ENCODE measurements at regions not wholly inside any gene's neighbourhood (a gene's known extent, or its start where the extent isn't known, plus 50 kb on each side); places are given as distances from the start of the nearest gene placed in this dataset.
"Not testable (repeated sequence)": the region's sequence is repeated elsewhere in the genome, so short reads cannot be mapped to it uniquely, and the experiment has no call there.

- H3K36me3 Mint-ChIP-seq (ENCODE audit: insufficient read depth) = no peaks in the 10 kb centered on the region
- DNase-seq = no peak
- H3K9me3 Mint-ChIP-seq = no peaks in the 10 kb centered on the region
- H3K4me3 Mint-ChIP-seq = no peak overlapping the region
- H3K4me1 Mint-ChIP-seq (ENCODE audit: low read depth) = no peaks in the 10 kb centered on the region
- ATAC-seq = no peak
- no peaks in the 10 kb centered on the region for H3K27me3 Mint-ChIP-seq (ENCODE audit: low read depth)
These were observed 204.1 kb upstream of the DDX53 start for GRCh38 chrX:22795671-22796070.

- Mint-ChIP-seq H3K4me3 (no peak overlapping the region), H3K27me3 (ENCODE audit: low read depth) (no peaks in the 10 kb centered on the region), H3K9me3 (no peaks in the 10 kb centered on the region), H3K36me3 (ENCODE audit: insufficient read depth) (no peaks in the 10 kb centered on the region), H3K4me1 (ENCODE audit: low read depth) (no peaks in the 10 kb centered on the region)
- DNase-seq = no peak
- ATAC-seq = no peak
These were observed 199.4 kb upstream of the DDX53 start for GRCh38 chrX:22800360-22800759.

- no peak for DNase-seq
- Mint-ChIP-seq H3K4me3 (no peak overlapping the region), H3K27me3 (ENCODE audit: low read depth) (no peaks in the 10 kb centered on the region), H3K9me3 (peaks cover 3% of the 10 kb centered on the region), H3K4me1 (ENCODE audit: low read depth) (no peaks in the 10 kb centered on the region), H3K36me3 (ENCODE audit: insufficient read depth) (no peaks in the 10 kb centered on the region)
- ATAC-seq = no peak
These were observed 199.0 kb upstream of the DDX53 start for GRCh38 chrX:22800806-22801205.

- Mint-ChIP-seq H3K36me3 (ENCODE audit: insufficient read depth) (no peaks in the 10 kb centered on the region), H3K4me1 (ENCODE audit: low read depth) (no peaks in the 10 kb centered on the region), H3K9me3 (peaks cover 5% of the 10 kb centered on the region), H3K27me3 (ENCODE audit: low read depth) (no peaks in the 10 kb centered on the region), H3K4me3 (no peak overlapping the region)
- DNase-seq (no peak), ATAC-seq (no peak)
These were observed 196.4 kb upstream of the DDX53 start for GRCh38 chrX:22803353-22803752.

DNA sequence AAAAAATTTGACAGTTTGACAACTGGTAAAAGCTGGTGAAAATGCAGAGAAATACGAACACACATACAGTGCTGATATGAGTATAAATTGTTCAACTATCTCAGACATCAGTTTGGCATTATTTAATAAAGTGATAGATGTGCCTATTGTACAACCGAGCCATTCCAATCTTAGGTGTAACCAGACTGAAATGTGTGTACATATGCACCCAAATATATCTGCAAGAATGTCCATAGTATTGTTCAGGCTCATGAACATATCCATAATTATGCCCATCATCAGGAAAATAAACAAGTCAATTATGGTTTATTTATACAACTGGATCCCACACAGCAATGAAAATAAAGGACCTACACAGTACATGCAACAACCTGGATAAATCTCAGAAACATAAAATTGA, 188.9 kb upstream of the DDX53 start:
- no peak for ATAC-seq
- no peaks in the 10 kb centered on the region for H3K36me3 Mint-ChIP-seq (ENCODE audit: insufficient read depth)
- peaks cover 1% of the 10 kb centered on the region for H3K9me3 Mint-ChIP-seq
- H3K4me3 Mint-ChIP-seq = no peak overlapping the region
- H3K4me1 Mint-ChIP-seq (ENCODE audit: low read depth) = no peaks in the 10 kb centered on the region
- DNase-seq = no peak
- no peaks in the 10 kb centered on the region for H3K27me3 Mint-ChIP-seq (ENCODE audit: low read depth)

DNA sequence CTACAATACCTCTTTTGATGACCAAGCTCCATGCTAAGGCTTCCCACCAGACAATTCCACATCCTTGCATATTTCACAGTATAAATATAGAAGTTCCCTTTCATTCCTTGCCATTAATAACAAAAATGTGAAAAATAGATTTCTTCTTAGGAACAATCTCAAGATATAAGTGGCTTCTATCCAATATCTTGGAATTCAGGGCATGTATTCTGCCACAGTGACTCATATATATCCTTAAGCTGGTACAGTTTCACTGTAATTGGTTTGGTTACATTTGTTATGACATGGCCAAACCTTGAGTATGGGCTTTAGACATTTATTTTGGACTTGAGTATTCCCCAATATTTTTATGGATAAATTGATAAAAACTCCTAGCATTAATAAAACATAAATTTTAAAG, 181.7 kb upstream of the DDX53 start:
- ATAC-seq (no peak), DNase-seq (no peak)
- Mint-ChIP-seq H3K27me3 (ENCODE audit: low read depth) (no peaks in the 10 kb centered on the region), H3K4me1 (ENCODE audit: low read depth) (no peaks in the 10 kb centered on the region), H3K36me3 (ENCODE audit: insufficient read depth) (no peaks in the 10 kb centered on the region), H3K9me3 (no peaks in the 10 kb centered on the region), H3K4me3 (no peak overlapping the region)

DNA sequence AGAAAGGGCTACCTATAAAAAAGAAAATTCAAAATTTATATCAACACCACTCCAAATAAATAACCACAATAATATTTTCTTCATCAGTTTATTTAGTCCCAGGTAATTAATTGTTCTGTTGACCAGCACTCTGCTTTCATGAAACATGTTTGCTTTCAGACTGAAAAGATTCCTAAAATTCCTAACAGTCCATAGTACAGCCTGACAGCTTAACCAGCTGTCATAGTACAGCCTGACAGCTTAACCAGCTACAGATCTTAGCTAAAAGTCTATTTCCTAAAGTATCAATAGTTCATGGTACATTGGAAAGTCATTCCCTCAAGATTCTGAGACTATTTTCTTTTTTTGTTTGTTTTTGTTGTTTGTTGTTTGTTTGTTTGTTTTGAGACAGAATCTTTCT, 144.1 kb upstream of the DDX53 start:
- Mint-ChIP-seq H3K4me1 (ENCODE audit: low read depth) (no peaks in the 10 kb centered on the region), H3K36me3 (ENCODE audit: insufficient read depth) (no peaks in the 10 kb centered on the region), H3K9me3 (no peaks in the 10 kb centered on the region), H3K4me3 (no peak overlapping the region), H3K27me3 (ENCODE audit: low read depth) (no peaks in the 10 kb centered on the region)
- ATAC-seq = no peak
- DNase-seq = no peak

- ATAC-seq (no peak), DNase-seq (no peak)
- Mint-ChIP-seq H3K36me3 (ENCODE audit: insufficient read depth) (no peaks in the 10 kb centered on the region), H3K4me3 (no peak overlapping the region), H3K9me3 (no peaks in the 10 kb centered on the region), H3K27me3 (ENCODE audit: low read depth) (no peaks in the 10 kb centered on the region), H3K4me1 (ENCODE audit: low read depth) (no peaks in the 10 kb centered on the region)
These were observed 140.1 kb upstream of the DDX53 start for GRCh38 chrX:22859642-22860041.

- not testable (repeated sequence) for H3K4me3 Mint-ChIP-seq; H3K27me3 Mint-ChIP-seq (ENCODE audit: low read depth); ATAC-seq; H3K4me1 Mint-ChIP-seq (ENCODE audit: low read depth); DNase-seq; H3K36me3 Mint-ChIP-seq (ENCODE audit: insufficient read depth)
- peaks cover 16% of the 10 kb centered on the region for H3K9me3 Mint-ChIP-seq
These were observed 133.0 kb upstream of the DDX53 start for GRCh38 chrX:22866801-22867200.

DNA sequence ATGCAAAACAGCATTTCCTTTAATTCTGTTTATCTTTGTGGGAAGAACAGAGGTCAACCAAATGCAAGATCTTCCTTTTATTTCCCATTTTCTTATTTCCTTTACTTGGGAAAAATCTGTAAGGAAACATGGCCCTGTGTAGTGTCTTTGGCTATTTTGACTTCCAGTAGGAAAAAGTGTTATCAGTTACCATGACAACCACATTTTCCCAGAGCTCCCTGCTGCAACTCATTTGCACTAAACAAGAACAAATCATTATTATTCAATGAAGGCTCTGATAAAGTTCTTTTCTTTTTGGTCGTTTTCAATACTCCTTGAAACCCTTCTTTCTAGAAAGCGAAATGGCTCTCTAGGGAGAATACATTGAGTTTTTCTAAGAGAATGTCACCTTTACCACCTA, 117.2 kb upstream of the DDX53 start:
- Mint-ChIP-seq H3K4me1 (ENCODE audit: low read depth) (no peaks in the 10 kb centered on the region), H3K36me3 (ENCODE audit: insufficient read depth) (no peaks in the 10 kb centered on the region), H3K27me3 (ENCODE audit: low read depth) (no peaks in the 10 kb centered on the region), H3K4me3 (no peak overlapping the region), H3K9me3 (no peaks in the 10 kb centered on the region)
- DNase-seq (no peak), ATAC-seq (no peak)

GRCh38 chrX:22889819-22890218, 109.9 kb upstream of the DDX53 start:
- no peaks in the 10 kb centered on the region for H3K9me3 Mint-ChIP-seq
- DNase-seq = no peak
- H3K27me3 Mint-ChIP-seq (ENCODE audit: low read depth) = no peaks in the 10 kb centered on the region
- no peak for ATAC-seq
- H3K36me3 Mint-ChIP-seq (ENCODE audit: insufficient read depth) = no peaks in the 10 kb centered on the region
- no peak overlapping the region for H3K4me3 Mint-ChIP-seq
- H3K4me1 Mint-ChIP-seq (ENCODE audit: low read depth) = no peaks in the 10 kb centered on the region

DNA sequence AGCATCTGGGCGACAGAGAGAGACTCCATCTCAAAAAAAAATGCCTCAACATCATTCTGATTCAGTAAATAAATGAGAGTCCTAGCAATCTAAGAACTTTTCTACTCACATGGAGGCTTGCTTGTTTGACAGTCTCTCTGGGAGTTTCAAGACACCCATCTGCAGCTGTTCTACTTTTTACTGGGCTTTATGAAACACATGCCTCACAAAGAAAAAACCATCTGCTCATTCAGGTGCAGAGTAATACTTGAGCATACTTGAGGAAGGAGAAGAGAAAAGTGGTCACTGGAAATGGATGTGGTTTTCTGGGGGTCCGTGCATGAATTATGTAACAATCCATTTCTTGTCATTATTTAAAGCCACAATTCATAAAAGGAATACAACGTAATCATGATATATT, 87.1 kb upstream of the DDX53 start:
- DNase-seq = no peak
- ATAC-seq = no peak
- Mint-ChIP-seq H3K27me3 (ENCODE audit: low read depth) (no peaks in the 10 kb centered on the region), H3K4me3 (no peak overlapping the region), H3K36me3 (ENCODE audit: insufficient read depth) (no peaks in the 10 kb centered on the region), H3K4me1 (ENCODE audit: low read depth) (no peaks in the 10 kb centered on the region), H3K9me3 (no peaks in the 10 kb centered on the region)

- Mint-ChIP-seq H3K4me1 (ENCODE audit: low read depth) (no peaks in the 10 kb centered on the region), H3K4me3 (no peak overlapping the region), H3K9me3 (no peaks in the 10 kb centered on the region), H3K36me3 (ENCODE audit: insufficient read depth) (no peaks in the 10 kb centered on the region), H3K27me3 (ENCODE audit: low read depth) (no peaks in the 10 kb centered on the region)
- no peak for ATAC-seq
- DNase-seq = no peak
These were observed 76.8 kb upstream of the DDX53 start for GRCh38 chrX:22922961-22923360.

DNA sequence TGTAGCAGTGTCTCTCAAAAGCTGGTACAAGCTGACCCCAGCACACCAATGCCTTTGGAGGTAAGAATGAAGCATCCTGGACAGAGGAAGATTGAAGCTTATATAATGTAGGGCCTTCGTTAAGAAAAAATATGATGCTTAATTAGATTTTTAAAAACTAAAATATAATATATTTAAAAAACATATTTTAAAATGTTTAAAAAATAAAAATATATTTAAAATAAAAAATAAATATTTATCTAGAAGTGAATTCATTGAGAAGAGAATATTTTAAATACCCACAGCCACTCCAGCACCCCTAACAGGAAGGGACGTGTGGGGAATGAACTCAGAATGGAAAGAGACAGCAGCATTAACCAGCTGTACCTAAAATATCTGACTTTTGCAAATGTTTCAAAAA, 65.1 kb upstream of the DDX53 start:
- no peak for ATAC-seq
- Mint-ChIP-seq H3K4me1 (ENCODE audit: low read depth) (no peaks in the 10 kb centered on the region), H3K9me3 (no peaks in the 10 kb centered on the region), H3K36me3 (ENCODE audit: insufficient read depth) (no peaks in the 10 kb centered on the region), H3K27me3 (ENCODE audit: low read depth) (no peaks in the 10 kb centered on the region), H3K4me3 (no peak overlapping the region)
- no peak for DNase-seq

GRCh38 chrX:22944945-22945344, 54.8 kb upstream of the DDX53 start:
- DNase-seq (no peak), ATAC-seq (no peak)
- no peaks in the 10 kb centered on the region for H3K9me3 Mint-ChIP-seq
- H3K4me1 Mint-ChIP-seq (ENCODE audit: low read depth) = no peaks in the 10 kb centered on the region
- H3K36me3 Mint-ChIP-seq (ENCODE audit: insufficient read depth) = no peaks in the 10 kb centered on the region
- H3K4me3 Mint-ChIP-seq = no peak overlapping the region
- H3K27me3 Mint-ChIP-seq (ENCODE audit: low read depth) = no peaks in the 10 kb centered on the region
